ENCODE measurements at regions not wholly inside any gene's neighbourhood (a gene's known extent, or its start where the extent isn't known, plus 50 kb on each side); places are given as distances from the start of the nearest gene placed in this dataset.

DNA sequence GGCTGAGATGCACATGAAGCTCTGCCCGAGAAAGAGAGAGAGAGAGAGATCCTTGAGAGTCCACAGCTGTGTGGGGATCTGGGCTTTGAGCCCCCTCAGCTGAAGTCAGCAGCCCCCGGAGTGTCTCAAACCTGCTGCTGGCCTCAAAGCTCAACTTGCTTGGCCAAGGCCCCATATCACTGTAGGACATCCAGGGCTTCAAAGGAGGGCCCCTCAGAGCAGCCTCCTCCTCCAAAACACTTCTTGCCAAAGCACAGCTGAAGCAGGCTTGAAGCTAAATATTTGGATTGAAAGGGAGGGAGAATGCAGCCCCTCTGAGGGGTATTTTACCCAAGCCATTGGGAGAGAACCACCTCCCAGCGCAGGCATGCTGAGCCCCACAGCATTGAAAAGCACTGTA lies 357.6 kb downstream of the OSR1 start:
- ATAC-seq: no peak
- Histone ChIP-seq H3K27ac (no peak overlapping the region), H3K36me3 (no peaks in the 10 kb centered on the region), H3K27me3 (no peaks in the 10 kb centered on the region), H3K9me3 (no peaks in the 10 kb centered on the region), H3K4me1 (no peaks in the 10 kb centered on the region), H3K4me3 (no peak overlapping the region)
- TF ChIP-seq EP300 (IDR thresholded peaks at IDR 0.05): no peak
- TF ChIP-seq POLR2AphosphoS5 (IDR thresholded peaks at IDR 0.05): no peak
- no peak for TF ChIP-seq POLR2A (IDR thresholded peaks at IDR 0.05)
- TF ChIP-seq, protein P1, sequence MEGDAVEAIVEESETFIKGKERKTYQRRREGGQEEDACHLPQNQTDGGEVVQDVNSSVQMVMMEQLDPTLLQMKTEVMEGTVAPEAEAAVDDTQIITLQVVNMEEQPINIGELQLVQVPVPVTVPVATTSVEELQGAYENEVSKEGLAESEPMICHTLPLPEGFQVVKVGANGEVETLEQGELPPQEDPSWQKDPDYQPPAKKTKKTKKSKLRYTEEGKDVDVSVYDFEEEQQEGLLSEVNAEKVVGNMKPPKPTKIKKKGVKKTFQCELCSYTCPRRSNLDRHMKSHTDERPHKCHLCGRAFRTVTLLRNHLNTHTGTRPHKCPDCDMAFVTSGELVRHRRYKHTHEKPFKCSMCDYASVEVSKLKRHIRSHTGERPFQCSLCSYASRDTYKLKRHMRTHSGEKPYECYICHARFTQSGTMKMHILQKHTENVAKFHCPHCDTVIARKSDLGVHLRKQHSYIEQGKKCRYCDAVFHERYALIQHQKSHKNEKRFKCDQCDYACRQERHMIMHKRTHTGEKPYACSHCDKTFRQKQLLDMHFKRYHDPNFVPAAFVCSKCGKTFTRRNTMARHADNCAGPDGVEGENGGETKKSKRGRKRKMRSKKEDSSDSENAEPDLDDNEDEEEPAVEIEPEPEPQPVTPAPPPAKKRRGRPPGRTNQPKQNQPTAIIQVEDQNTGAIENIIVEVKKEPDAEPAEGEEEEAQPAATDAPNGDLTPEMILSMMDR (IDR thresholded peaks at IDR 0.05): no peak
- 74 to 100% methylated on average over 1 to 3 of the region's 3 CpGs for WGBS, 2 donors (ENCODE audit: low coverage in 1 of 2)

DNA sequence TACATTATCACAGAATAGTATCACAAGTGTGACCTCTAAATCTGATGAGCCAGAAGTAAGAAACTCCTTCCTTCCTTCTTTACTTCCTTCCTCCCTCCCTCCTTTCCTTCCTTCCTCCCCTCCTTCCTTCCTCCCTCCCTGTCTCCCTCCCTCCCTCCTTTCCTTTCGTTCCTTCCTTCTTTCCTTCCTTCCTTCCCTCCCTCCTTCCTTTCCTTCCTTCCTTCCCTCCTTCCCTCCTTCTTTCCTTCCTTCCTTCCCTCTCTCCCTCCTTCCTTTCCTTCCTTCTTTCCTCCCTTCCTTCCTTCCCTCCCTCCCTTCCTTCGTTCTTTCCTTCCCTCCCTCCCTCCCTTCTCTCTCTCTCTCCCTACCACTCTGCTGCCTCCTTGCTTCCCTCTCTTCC lies 359.2 kb downstream of the OSR1 start:
- no peak for ATAC-seq
- no peaks in the 10 kb centered on the region for H3K9me3 ChIP-seq
- H3K27ac ChIP-seq: no peak overlapping the region
- WGBS, 2 donors (ENCODE audit: low coverage in 1 of 2): 71 to 83% methylated on average over 1 to 2 of the region's 2 CpGs
- H3K4me1 ChIP-seq: no peaks in the 10 kb centered on the region
- no peaks in the 10 kb centered on the region for H3K27me3 ChIP-seq
- H3K36me3 ChIP-seq: no peaks in the 10 kb centered on the region
- no peak for TF ChIP-seq EP300 (IDR thresholded peaks at IDR 0.05)
- no peak for TF ChIP-seq POLR2A (IDR thresholded peaks at IDR 0.05)
- TF ChIP-seq POLR2AphosphoS5 (IDR thresholded peaks at IDR 0.05): no peak
- TF ChIP-seq, protein P1 (IDR thresholded peaks at IDR 0.05): no peak
- H3K4me3 ChIP-seq: no peak overlapping the region

DNA sequence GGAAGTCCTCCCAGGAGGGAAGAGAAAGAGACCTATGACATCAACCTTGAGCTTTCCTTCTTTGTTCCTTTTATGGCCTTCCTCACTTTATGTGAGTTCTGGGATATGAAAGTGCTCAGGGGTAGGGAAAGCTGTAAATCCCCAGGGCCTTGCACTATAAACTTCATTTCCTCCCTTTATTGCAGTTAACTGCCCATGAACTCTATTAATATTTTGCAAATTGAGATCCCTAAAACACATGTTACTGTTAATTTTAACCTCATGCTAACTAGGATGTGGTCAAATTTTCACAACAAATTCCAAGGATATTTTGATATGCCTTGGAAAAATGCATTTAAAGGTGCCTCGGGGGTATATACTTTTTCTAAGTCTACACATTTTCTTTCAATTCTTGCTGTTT lies 359.9 kb downstream of the OSR1 start:
- no peaks in the 10 kb centered on the region for H3K27me3 ChIP-seq
- H3K27ac ChIP-seq: no peak overlapping the region
- TF ChIP-seq EP300 (IDR thresholded peaks at IDR 0.05): no peak
- no peak for TF ChIP-seq POLR2A (IDR thresholded peaks at IDR 0.05)
- TF ChIP-seq, protein P1 (IDR thresholded peaks at IDR 0.05): no peak
- no peak for TF ChIP-seq POLR2AphosphoS5 (IDR thresholded peaks at IDR 0.05)
- no peak overlapping the region for H3K4me3 ChIP-seq
- H3K9me3 ChIP-seq: no peaks in the 10 kb centered on the region
- H3K36me3 ChIP-seq: no peaks in the 10 kb centered on the region
- no peak for ATAC-seq
- WGBS, 2 donors (ENCODE audit: low coverage in 1 of 2): 75% methylated on average over 1 of the region's 1 CpG; no CpG with 5 or more reads in 1 of the 2 donors
- H3K4me1 ChIP-seq: no peaks in the 10 kb centered on the region

DNA sequence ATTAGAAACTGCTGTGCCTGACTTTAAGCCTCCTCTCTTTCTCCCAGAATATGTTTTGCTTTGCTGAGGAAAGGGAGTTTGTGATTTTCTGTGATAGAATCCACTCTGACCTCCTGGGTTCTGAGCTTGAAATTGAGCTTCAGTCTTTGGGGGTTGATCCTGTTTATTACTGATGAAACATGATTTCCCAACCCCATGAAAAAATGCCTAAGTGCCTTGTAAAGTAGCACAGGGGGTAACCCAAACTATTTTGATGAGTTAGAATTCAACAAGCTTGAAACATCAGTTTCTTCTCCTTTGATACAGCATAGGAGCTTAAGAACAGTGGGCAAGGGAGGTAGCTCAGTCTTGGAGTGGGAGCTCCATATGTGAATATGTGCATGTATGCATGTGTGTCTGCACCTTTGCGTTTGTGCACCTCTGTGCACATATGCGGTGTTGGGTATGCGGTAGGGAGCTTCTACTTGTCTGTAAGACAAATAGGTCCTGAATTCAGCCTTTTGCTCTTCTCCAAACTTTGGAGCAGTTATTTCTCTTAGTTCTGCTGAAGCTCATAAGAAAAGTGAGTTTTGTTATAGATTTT lies 364.6 kb downstream of the OSR1 start:
- Histone ChIP-seq H3K9me3 (no peaks in the 10 kb centered on the region), H3K4me1 (peaks cover 0 to 16% (median 6%) of the 10 kb centered on the region in 3 donors), H3K27ac (no peak overlapping the region), H3K4me3 (no peak overlapping the region), H3K36me3 (no peaks in the 10 kb centered on the region), H3K27me3 (no peaks in the 10 kb centered on the region)
- no peak for ATAC-seq
- WGBS, 2 donors (ENCODE audit: low coverage in 1 of 2): 98 to 100% methylated on average over 3 of the region's 3 CpGs
- TF ChIP-seq POLR2AphosphoS5 (IDR thresholded peaks at IDR 0.05): no peak
- TF ChIP-seq EP300 (IDR thresholded peaks at IDR 0.05): no peak
- TF ChIP-seq, protein P1 (IDR thresholded peaks at IDR 0.05): no peak
- no peak for TF ChIP-seq POLR2A (IDR thresholded peaks at IDR 0.05)

Measured in gastroesophageal sphincter (tissue), 4 donors.